Testis (tissue), 2 donors: ENCODE measurements at regions not wholly inside any gene's neighbourhood (a gene's known extent, or its start where the extent isn't known, plus 50 kb on each side); places are given as distances from the start of the nearest gene placed in this dataset.

Experiments used
- DNase-seq: peaks from one replicate; pipeline ENCODE4 v3.0.0-alpha.2; 2019
- H3K27ac ChIP-seq, 2 donors: fragments of 200-600 bp; sonication (generic); one replicate each; pipeline ENCODE4 v1.5.1; 2019
- H3K27me3 ChIP-seq: fragments of 200-600 bp; sonication (generic); one replicate; pipeline ENCODE4 v1.5.1; 2019
- H3K36me3 ChIP-seq: fragments of 200-600 bp; sonication (generic); one replicate; pipeline ENCODE4 v1.5.1; 2017; ENCODE audit warnings: low read depth; ENCODE audit errors: missing control alignments
- H3K4me1 ChIP-seq: fragments of 200-600 bp; sonication (generic); one replicate; pipeline ENCODE4 v1.5.1; 2019
- H3K4me3 ChIP-seq, 2 donors: fragments of 200-600 bp; sonication (generic); one replicate each; pipeline ENCODE4 v1.5.1; 2017 to 2019
- H3K9me3 ChIP-seq: fragments of 200-600 bp; sonication (generic); one replicate; pipeline ENCODE4 v1.5.1; 2017
- POLR2A ChIP-seq: fragments of 450-650 bp; IDR thresholded peaks from one replicate; pipeline ENCODE4 v1.6.1; 2017; ENCODE audit warnings: antibody characterized with exemption, mild to moderate bottlenecking, moderate library complexity
- WGBS, 2 donors: methylation state at CpG; one replicate each; pipeline ENCODE4 v1.1.5; 2018; 5-methylcytosine and 5-hydroxymethylcytosine counted together
- intact Hi-C: fragments of 100-400 bp; cut with DNase I; formaldehyde crosslinking; loops from one replicate; pipeline ENCODE4 v1.15.1; 2023; ENCODE audit warnings: low total_unique reads
- TF ChIP-seq, protein P1 (sequence below), 3 experiments: fragments of 450-650 bp in 2 of 3; fragments of 200-600 bp in 1 of 3; sonication (generic) in 1 of 3; IDR thresholded peaks; one replicate each; pipeline ENCODE4 v1.5.1; 2016 to 2019; ENCODE audit warnings: antibody characterized with exemption in 3 of 3, mild to moderate bottlenecking in 2 of 3, moderate library complexity in 1 of 3

DNA sequence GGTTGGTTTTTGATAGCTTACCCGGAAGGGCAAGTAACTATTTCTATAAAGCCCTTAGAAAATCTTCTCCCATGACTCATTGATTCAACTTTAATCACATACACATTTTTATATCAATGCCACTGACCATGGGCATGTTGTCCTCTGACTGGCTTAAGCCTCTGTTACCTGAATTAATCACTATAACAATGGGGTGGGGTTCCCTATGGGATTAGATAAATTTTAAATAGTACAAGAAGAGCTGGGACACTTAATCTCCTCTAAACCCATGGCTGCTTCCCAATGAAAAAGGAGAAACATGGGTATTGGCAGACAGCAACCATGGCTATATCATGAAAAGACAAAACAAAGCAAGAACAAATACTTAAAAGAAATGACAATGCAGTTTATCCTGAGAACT, 636.2 kb downstream of the BRINP1 start:
- Histone ChIP-seq H3K27ac (no peak overlapping the region), H3K27me3 (no peaks in the 10 kb centered on the region), H3K36me3 (no peaks in the 10 kb centered on the region), H3K4me1 (no peaks in the 10 kb centered on the region), H3K9me3 (no peaks in the 10 kb centered on the region), H3K4me3 (no peak overlapping the region)
- no peak for TF ChIP-seq POLR2A
- TF ChIP-seq, protein P1, sequence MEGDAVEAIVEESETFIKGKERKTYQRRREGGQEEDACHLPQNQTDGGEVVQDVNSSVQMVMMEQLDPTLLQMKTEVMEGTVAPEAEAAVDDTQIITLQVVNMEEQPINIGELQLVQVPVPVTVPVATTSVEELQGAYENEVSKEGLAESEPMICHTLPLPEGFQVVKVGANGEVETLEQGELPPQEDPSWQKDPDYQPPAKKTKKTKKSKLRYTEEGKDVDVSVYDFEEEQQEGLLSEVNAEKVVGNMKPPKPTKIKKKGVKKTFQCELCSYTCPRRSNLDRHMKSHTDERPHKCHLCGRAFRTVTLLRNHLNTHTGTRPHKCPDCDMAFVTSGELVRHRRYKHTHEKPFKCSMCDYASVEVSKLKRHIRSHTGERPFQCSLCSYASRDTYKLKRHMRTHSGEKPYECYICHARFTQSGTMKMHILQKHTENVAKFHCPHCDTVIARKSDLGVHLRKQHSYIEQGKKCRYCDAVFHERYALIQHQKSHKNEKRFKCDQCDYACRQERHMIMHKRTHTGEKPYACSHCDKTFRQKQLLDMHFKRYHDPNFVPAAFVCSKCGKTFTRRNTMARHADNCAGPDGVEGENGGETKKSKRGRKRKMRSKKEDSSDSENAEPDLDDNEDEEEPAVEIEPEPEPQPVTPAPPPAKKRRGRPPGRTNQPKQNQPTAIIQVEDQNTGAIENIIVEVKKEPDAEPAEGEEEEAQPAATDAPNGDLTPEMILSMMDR (IDR thresholded peaks at IDR 0.05), result no peak
- DNase-seq, result no peak
- intact Hi-C loops, result no loop called here
- WGBS, 2 donors, result 60 to 87% methylated on average over 1 of the region's 1 CpG

DNA sequence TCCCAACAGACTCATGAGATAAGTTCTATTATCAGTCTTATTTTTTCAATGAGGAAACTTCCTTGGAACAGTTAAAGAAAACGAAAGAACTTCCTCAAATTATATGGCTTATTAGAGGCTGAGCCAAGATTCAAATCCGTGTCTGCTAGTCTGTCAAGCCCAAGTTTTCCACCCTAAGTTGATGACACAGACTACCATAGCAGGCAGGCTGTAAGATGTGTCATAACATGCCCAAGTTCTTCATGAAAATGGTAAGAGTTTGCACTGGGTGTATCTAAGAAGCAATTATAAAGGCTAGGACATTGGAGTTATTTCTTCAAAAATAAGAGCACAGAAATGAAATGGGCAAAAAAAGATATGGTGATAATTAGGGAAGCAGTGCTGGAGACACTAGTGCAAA, 634.5 kb downstream of the BRINP1 start:
- Histone ChIP-seq H3K9me3 (no peaks in the 10 kb centered on the region), H3K27me3 (no peaks in the 10 kb centered on the region), H3K36me3 (no peaks in the 10 kb centered on the region), H3K4me3 (no peak overlapping the region), H3K4me1 (no peaks in the 10 kb centered on the region), H3K27ac (no peak overlapping the region)
- no peak for TF ChIP-seq POLR2A
- TF ChIP-seq, protein P1 (IDR thresholded peaks at IDR 0.05), result no peak
- WGBS, 2 donors, result 34 to 41% methylated on average over 2 of the region's 2 CpGs
- intact Hi-C loops, result no loop called here
- DNase-seq, result no peak

DNA sequence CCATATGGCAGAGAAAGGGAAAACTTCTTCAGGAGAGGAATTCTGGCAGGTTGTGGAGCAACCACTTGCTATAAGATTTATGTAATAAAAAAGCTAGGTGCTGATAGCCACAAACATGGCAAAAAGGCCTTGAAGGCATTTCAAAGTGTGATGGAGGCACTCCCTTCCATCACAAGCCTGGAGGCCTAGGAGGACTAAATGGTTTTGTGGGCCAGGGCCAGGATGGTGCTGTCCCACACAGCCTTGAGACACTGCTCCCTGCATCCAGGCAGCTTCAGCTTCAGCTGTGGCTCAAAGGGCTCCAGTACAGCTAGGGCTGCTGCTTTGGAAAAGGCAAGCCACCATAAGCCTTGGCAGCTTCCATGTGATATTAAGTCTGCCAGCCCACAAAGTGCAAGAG, 632.8 kb downstream of the BRINP1 start:
- H3K27ac ChIP-seq, result no peak overlapping the region
- DNase-seq, result no peak
- intact Hi-C loops, result no loop called here
- H3K4me3 ChIP-seq, result no peak overlapping the region
- no peaks in the 10 kb centered on the region for H3K27me3 ChIP-seq
- TF ChIP-seq POLR2A, result no peak
- TF ChIP-seq, protein P1 (IDR thresholded peaks at IDR 0.05), result no peak
- no peaks in the 10 kb centered on the region for H3K36me3 ChIP-seq
- H3K4me1 ChIP-seq, result no peaks in the 10 kb centered on the region
- no peaks in the 10 kb centered on the region for H3K9me3 ChIP-seq

DNA sequence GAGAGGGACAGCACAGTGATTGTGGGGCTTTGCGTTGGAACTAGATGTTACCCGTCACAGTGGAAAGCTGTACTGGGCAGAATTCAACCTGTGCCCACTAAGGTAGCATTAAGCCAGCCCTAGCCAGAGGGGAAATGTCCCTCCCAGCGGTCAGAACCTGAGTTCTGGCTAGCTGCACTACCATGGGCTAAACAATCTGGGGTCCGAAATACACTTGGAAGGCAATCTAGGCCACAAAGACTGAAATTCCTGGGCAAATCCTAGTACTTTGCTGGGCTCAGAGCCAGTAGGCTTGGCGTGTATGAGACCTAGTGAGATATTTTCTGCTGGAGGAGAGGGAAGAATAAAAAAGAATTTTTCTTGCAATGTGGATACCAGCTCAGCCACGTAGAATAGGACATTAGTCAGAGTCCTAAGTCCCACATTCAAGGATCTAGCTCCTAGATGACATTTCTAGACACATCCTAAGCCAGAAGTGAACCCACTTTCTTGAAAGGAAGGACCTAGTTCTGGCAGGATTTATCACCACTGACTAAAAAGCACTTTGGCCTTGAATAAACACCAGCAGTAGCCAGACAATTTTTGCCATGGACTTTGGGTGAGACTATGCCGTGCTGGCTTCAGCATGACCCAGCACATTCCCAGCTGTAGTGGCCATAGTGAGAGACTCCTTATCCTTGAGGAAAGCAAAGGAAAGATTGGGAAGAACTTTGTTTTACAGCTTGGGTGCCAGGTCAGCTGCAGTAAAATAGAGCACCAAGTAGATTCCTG, 618.0 kb downstream of the BRINP1 start:
- 86 to 92% methylated on average over 7 of the region's 7 CpGs for WGBS, 2 donors

More for the DNA sequence above, 618.0 kb downstream of the BRINP1 start:
- Histone ChIP-seq H3K9me3 (no peaks in the 10 kb centered on the region), H3K36me3 (no peaks in the 10 kb centered on the region), H3K4me3 (no peak overlapping the region), H3K27ac (no peak overlapping the region), H3K27me3 (no peaks in the 10 kb centered on the region), H3K4me1 (no peaks in the 10 kb centered on the region)
- no peak for TF ChIP-seq POLR2A
- TF ChIP-seq, protein P1 (IDR thresholded peaks at IDR 0.05), result no peak
- intact Hi-C loops, result no loop called here
- DNase-seq, result no peak
